Trophoblast cell (in vitro differentiated cells and primary cell): ENCODE measurements at regions not wholly inside any gene's neighbourhood (a gene's known extent, or its start where the extent isn't known, plus 50 kb on each side); places are given as distances from the start of the nearest gene placed in this dataset.

ENCODE experiments used
- DNase-seq, 2 donors: peaks; one replicate each; pipeline ENCODE4 v3.0.0-alpha.2; 2016
- H2AFZ ChIP-seq: 2 replicates; pipeline ENCODE4 v1.6.1; 2013; ENCODE audit warnings: low read length, moderate library complexity, mild to moderate bottlenecking; ENCODE audit not compliant: insufficient read depth, poor library complexity
- H2AK5ac ChIP-seq: 2 replicates; pipeline ENCODE4 v1.6.1; 2013; ENCODE audit warnings: mild to moderate bottlenecking, low read length
- H2BK120ac ChIP-seq: 2 replicates; pipeline ENCODE4 v1.6.1; 2013; ENCODE audit warnings: low read length, mild to moderate bottlenecking, moderate library complexity; ENCODE audit not compliant: insufficient read depth, poor library complexity
- H2BK12ac ChIP-seq: 2 replicates; pipeline ENCODE4 v1.6.1; 2013; ENCODE audit warnings: mild to moderate bottlenecking, low read length, moderate library complexity
- H2BK5ac ChIP-seq: 2 replicates; pipeline ENCODE4 v1.6.1; 2013; ENCODE audit warnings: low read length, low read depth, moderate library complexity, mild to moderate bottlenecking; ENCODE audit not compliant: poor library complexity
- H3K14ac ChIP-seq: 2 replicates; pipeline ENCODE4 v1.6.1; 2013; ENCODE audit warnings: mild to moderate bottlenecking, low read length
- H3K18ac ChIP-seq: 2 replicates; pipeline ENCODE4 v1.6.1; 2013; ENCODE audit warnings: mild to moderate bottlenecking, low read length
- H3K23ac ChIP-seq: 2 replicates; pipeline ENCODE4 v1.6.1; 2013; ENCODE audit warnings: low read length
- H3K27ac ChIP-seq: 2 replicates; pipeline ENCODE4 v1.5.1; 2013; ENCODE audit warnings: low read depth, mild to moderate bottlenecking, inconsistent platforms, low read length, moderate library complexity
- H3K27me3 ChIP-seq: 2 replicates; pipeline ENCODE4 v1.6.1; 2013; ENCODE audit warnings: inconsistent platforms, mild to moderate bottlenecking, low read length, moderate library complexity; ENCODE audit not compliant: insufficient read depth
- H3K36me3 ChIP-seq, 2 experiments: 1 replicate in 1 of 2; 2 replicates in 1 of 2; pipeline ENCODE4 v1.6.1; 2013; ENCODE audit warnings: low read length in 2 of 2, mild to moderate bottlenecking in 2 of 2, moderate library complexity in 1 of 2; ENCODE audit not compliant: insufficient read depth in 2 of 2, control insufficient read depth in 1 of 2
- H3K4ac ChIP-seq: 2 replicates; pipeline ENCODE4 v1.6.1; 2013; ENCODE audit warnings: low read depth, mild to moderate bottlenecking, low read length, moderate library complexity
- H3K4me1 ChIP-seq, 2 experiments: 1 replicate in 1 of 2; 2 replicates in 1 of 2; pipeline ENCODE4 v1.6.1; 2013; ENCODE audit warnings: low read length in 2 of 2, mild to moderate bottlenecking in 2 of 2, moderate library complexity in 1 of 2; ENCODE audit not compliant: insufficient read depth in 2 of 2, control insufficient read depth in 1 of 2
- H3K4me2 ChIP-seq: 2 replicates; pipeline ENCODE4 v1.6.1; 2013; ENCODE audit warnings: inconsistent platforms, mild to moderate bottlenecking, low read length, moderate library complexity
- H3K4me3 ChIP-seq: 2 replicates; pipeline ENCODE4 v1.5.1; 2013; ENCODE audit warnings: mild to moderate bottlenecking, low read depth, low read length, inconsistent platforms
- H3K79me1 ChIP-seq: one replicate; pipeline ENCODE4 v1.6.1; 2013; ENCODE audit warnings: low read length
- H3K79me2 ChIP-seq: 2 replicates; pipeline ENCODE4 v1.6.1; 2013; ENCODE audit warnings: low read length, mild to moderate bottlenecking; ENCODE audit not compliant: control insufficient read depth, insufficient read depth, poor library complexity
- H3K9ac ChIP-seq: 2 replicates; pipeline ENCODE4 v1.6.1; 2013; ENCODE audit warnings: mild to moderate bottlenecking, low read length
- H3K9me3 ChIP-seq: 2 replicates; pipeline ENCODE4 v1.6.1; 2013; ENCODE audit warnings: low read depth, mild to moderate bottlenecking, control low read depth, inconsistent platforms, low read length; ENCODE audit not compliant: insufficient read depth
- H4K12ac ChIP-seq: 2 replicates; pipeline ENCODE4 v1.6.1; 2013; ENCODE audit warnings: low read depth, mild to moderate bottlenecking, low read length, moderate library complexity
- H4K8ac ChIP-seq: 2 replicates; pipeline ENCODE4 v1.6.1; 2013; ENCODE audit warnings: low read depth, mild to moderate bottlenecking, low read length, moderate library complexity
- H4K91ac ChIP-seq: one replicate; pipeline ENCODE4 v1.6.1; 2013; ENCODE audit warnings: low read depth, mild to moderate bottlenecking, low read length, moderate library complexity
- WGBS: extraction: QIAGEN DNeasy Blood & Tissue Kit; methylation state at CpG from one replicate; pipeline ENCODE4 v1.1.7; 2013; ENCODE audit warnings: missing lambda C conversion rate; ENCODE audit not compliant: insufficient read length, insufficient coverage; ENCODE audit errors: extremely low coverage; 5-methylcytosine and 5-hydroxymethylcytosine counted together

DNA sequence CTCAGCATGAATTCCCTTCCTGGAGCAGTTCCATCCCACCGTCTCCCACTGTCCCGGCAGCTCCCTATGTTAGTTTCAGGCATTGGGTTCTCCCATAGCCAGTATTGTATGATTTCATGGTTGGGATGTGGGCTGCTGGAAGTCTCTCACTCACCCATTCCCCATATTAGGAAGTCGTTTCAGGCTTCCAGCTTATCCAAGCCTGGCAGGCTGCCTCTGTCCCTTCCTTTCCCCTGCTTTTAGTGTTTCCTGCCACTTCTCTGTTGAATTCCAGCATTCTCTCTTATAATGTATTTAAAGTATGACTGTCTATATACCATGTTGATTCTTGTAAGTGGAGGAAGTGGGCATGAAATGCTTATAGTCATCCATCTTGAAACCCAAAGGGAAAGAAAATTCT, 309.7 kb upstream of the RBMS3 start:
- H4K8ac ChIP-seq: no peak overlapping the region
- H4K91ac ChIP-seq: no peak overlapping the region
- no peak overlapping the region for H2AK5ac ChIP-seq
- H4K12ac ChIP-seq: no peak overlapping the region
- peaks cover 3% of the 10 kb centered on the region for H3K9me3 ChIP-seq
- H3K23ac ChIP-seq: no peak overlapping the region
- no peak overlapping the region for H3K4me3 ChIP-seq
- no peak overlapping the region for H2BK120ac ChIP-seq
- H3K4me1 ChIP-seq: no peaks in the 10 kb centered on the region
- H2AFZ ChIP-seq: no peak overlapping the region
- H3K27ac ChIP-seq: no peak overlapping the region
- no peak overlapping the region for H3K4ac ChIP-seq
- H3K4me2 ChIP-seq: no peak overlapping the region
- H3K14ac ChIP-seq: no peak overlapping the region
- H2BK5ac ChIP-seq: no peak overlapping the region
- H3K79me2 ChIP-seq: no peaks in the 10 kb centered on the region
- no peaks in the 10 kb centered on the region for H3K27me3 ChIP-seq
- H3K18ac ChIP-seq: no peak overlapping the region
- no peak overlapping the region for H2BK12ac ChIP-seq
- no peak for DNase-seq
- no peak overlapping the region for H3K9ac ChIP-seq
- WGBS: no CpG with 5 or more reads among the region's 3 CpGs
- no peaks in the 10 kb centered on the region for H3K36me3 ChIP-seq
- no peaks in the 10 kb centered on the region for H3K79me1 ChIP-seq

DNA sequence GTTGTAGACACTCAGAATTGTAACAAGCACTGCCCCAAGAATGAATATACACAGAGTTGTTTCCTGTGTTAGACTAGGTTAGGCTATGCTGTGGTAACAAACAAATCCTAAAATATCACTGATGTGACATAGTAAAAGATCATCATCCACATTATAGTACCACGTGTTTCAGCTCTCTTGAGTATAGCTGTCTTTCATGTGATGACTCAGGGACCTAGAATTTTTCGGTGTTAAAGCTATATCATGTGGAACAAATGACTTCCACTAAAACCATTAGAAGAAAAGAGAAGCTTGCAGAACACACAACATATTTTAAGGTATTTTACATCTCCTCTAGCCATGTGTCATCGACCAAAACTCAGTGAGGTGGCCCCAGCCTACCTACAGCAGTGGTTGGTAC, 307.9 kb upstream of the RBMS3 start:
- H4K8ac ChIP-seq: no peak overlapping the region
- WGBS: no CpG with 5 or more reads among the region's 3 CpGs
- no peaks in the 10 kb centered on the region for H3K36me3 ChIP-seq

DNA sequence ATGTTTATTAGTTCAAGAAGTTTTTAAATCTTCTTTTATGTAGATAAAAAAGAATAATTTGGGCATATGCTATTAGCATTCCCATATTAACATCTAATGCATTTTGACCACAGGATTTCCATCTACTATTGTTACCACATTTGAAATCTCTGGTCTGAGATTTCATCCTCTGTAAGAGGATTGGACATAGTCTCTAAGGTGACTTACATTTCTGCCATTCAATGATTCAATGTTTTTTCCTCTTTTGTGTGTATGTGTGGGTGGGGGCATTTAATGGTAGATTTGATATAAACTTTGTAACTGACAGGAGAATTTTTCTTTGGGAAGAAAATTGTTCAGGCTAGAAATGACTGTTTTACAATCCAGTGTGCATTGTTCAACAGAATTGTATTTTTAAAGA, 307.3 kb upstream of the RBMS3 start:
- H3K79me1 ChIP-seq: no peaks in the 10 kb centered on the region
- peaks cover 3% of the 10 kb centered on the region for H3K9me3 ChIP-seq
- H3K27ac ChIP-seq: no peak overlapping the region
- H3K18ac ChIP-seq: no peak overlapping the region
- no peaks in the 10 kb centered on the region for H3K27me3 ChIP-seq
- H3K4ac ChIP-seq: no peak overlapping the region
- no peak overlapping the region for H2AK5ac ChIP-seq
- H4K91ac ChIP-seq: no peak overlapping the region
- DNase-seq: no peak
- no peak overlapping the region for H3K4me2 ChIP-seq
- no peak overlapping the region for H3K4me3 ChIP-seq
- no peak overlapping the region for H3K23ac ChIP-seq
- H4K12ac ChIP-seq: no peak overlapping the region
- no peak overlapping the region for H3K14ac ChIP-seq
- no peak overlapping the region for H2BK5ac ChIP-seq
- no peak overlapping the region for H2BK120ac ChIP-seq
- no peaks in the 10 kb centered on the region for H3K4me1 ChIP-seq
- no peaks in the 10 kb centered on the region for H3K36me3 ChIP-seq
- no peak overlapping the region for H4K8ac ChIP-seq
- H2BK12ac ChIP-seq: no peak overlapping the region
- no peak overlapping the region for H2AFZ ChIP-seq
- H3K9ac ChIP-seq: no peak overlapping the region
- no peaks in the 10 kb centered on the region for H3K79me2 ChIP-seq

More for the DNA sequence above, 307.9 kb upstream of the RBMS3 start:
- Histone ChIP-seq H2BK5ac (no peak overlapping the region), H3K4me1 (no peaks in the 10 kb centered on the region), H3K79me2 (no peaks in the 10 kb centered on the region), H3K4ac (no peak overlapping the region), H3K14ac (no peak overlapping the region), H3K27ac (no peak overlapping the region), H3K18ac (no peak overlapping the region), H2AK5ac (no peak overlapping the region), H2BK120ac (no peak overlapping the region), H3K79me1 (no peaks in the 10 kb centered on the region), H4K91ac (no peak overlapping the region), H3K27me3 (no peaks in the 10 kb centered on the region), H4K12ac (no peak overlapping the region), H3K4me2 (no peak overlapping the region), H2AFZ (no peak overlapping the region), H3K23ac (no peak overlapping the region), H3K9me3 (peaks cover 3% of the 10 kb centered on the region), H2BK12ac (no peak overlapping the region), H3K9ac (no peak overlapping the region), H3K4me3 (no peak overlapping the region)
- no peak for DNase-seq

DNA sequence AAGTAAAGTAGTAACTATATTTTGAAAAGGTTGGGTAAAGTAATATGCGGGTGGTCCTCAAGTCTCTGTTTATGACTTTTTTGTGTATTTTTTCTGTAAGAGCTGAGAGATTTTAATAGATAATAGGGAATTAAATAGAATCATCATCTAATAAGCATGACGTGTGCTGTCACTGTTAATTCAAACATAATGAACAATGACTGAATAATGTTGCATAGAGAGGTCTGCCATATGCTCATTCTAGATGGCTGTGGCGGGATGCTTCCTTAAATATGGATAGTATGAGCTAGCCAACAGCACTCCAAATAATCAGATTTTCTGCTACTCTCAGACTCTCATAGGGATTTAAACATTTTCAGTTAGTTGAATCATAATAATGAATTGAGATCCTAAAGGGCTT, 302.8 kb upstream of the RBMS3 start:
- no CpG with 5 or more reads among the region's 3 CpGs for WGBS
- no peak overlapping the region for H2AK5ac ChIP-seq
- H2BK5ac ChIP-seq: no peak overlapping the region
- DNase-seq: no peak
- no peaks in the 10 kb centered on the region for H3K4me1 ChIP-seq
- H3K4me2 ChIP-seq: no peak overlapping the region
- no peak overlapping the region for H2BK120ac ChIP-seq
- H3K9me3 ChIP-seq: no peaks in the 10 kb centered on the region
- no peak overlapping the region for H4K8ac ChIP-seq
- H2AFZ ChIP-seq: no peak overlapping the region
- H3K23ac ChIP-seq: no peak overlapping the region
- H4K91ac ChIP-seq: no peak overlapping the region
- no peaks in the 10 kb centered on the region for H3K27me3 ChIP-seq
- H3K27ac ChIP-seq: no peak overlapping the region
- H3K36me3 ChIP-seq: no peaks in the 10 kb centered on the region
- no peaks in the 10 kb centered on the region for H3K79me2 ChIP-seq
- no peak overlapping the region for H3K4ac ChIP-seq
- H4K12ac ChIP-seq: no peak overlapping the region
- H3K9ac ChIP-seq: no peak overlapping the region
- H3K14ac ChIP-seq: no peak overlapping the region
- H2BK12ac ChIP-seq: no peak overlapping the region
- no peaks in the 10 kb centered on the region for H3K79me1 ChIP-seq
- H3K18ac ChIP-seq: no peak overlapping the region
- H3K4me3 ChIP-seq: no peak overlapping the region

DNA sequence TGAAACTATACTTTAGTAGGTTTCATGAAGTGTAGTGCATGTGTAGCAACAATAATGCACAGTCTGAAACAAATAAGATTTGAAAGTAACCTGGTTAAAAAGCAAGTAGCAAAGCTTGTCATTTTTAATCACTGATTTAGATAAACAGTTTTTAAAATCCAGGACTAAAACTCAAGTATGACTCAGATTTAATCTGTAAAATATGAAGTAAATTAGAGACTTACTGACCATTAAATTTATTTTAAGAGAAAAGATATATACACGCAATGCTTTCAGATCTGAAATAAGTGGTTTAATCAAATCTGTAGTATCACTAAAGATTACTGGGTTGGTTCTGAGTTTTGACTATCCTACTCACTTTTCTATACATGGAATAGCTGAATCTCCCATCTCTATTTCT, 300.7 kb upstream of the RBMS3 start:
- no peak overlapping the region for H3K27ac ChIP-seq
- H2AFZ ChIP-seq: no peak overlapping the region
- H2BK5ac ChIP-seq: no peak overlapping the region
- H3K23ac ChIP-seq: no peak overlapping the region
- H3K4me3 ChIP-seq: no peak overlapping the region
- H4K91ac ChIP-seq: no peak overlapping the region
- H3K9ac ChIP-seq: no peak overlapping the region
- no peak overlapping the region for H3K4me2 ChIP-seq
- no peak overlapping the region for H4K8ac ChIP-seq
- no peak overlapping the region for H3K4ac ChIP-seq
- no peaks in the 10 kb centered on the region for H3K79me2 ChIP-seq
- no peak overlapping the region for H3K14ac ChIP-seq
- H3K4me1 ChIP-seq: no peaks in the 10 kb centered on the region
- no peaks in the 10 kb centered on the region for H3K9me3 ChIP-seq
- no peak for DNase-seq
- no peak overlapping the region for H2AK5ac ChIP-seq
- H3K18ac ChIP-seq: no peak overlapping the region
- no peak overlapping the region for H2BK12ac ChIP-seq
- H3K36me3 ChIP-seq: no peaks in the 10 kb centered on the region
- no peaks in the 10 kb centered on the region for H3K27me3 ChIP-seq
- H2BK120ac ChIP-seq: no peak overlapping the region
- H4K12ac ChIP-seq: no peak overlapping the region
- no peaks in the 10 kb centered on the region for H3K79me1 ChIP-seq
- no CpG with 5 or more reads among the region's 1 CpG for WGBS
